IPS DF 6.9 (cell line): ENCODE measurements at regions not wholly inside any gene's neighbourhood (a gene's known extent, or its start where the extent isn't known, plus 50 kb on each side); places are given as distances from the start of the nearest gene placed in this dataset.

ENCODE experiments used
- DNase-seq: peaks from one replicate; pipeline ENCODE4 v3.0.0-alpha.2; 2013; ENCODE audit warnings: low read depth, low spot score
- H3K27ac ChIP-seq: one replicate; pipeline ENCODE4 v1.5.1; 2013; ENCODE audit warnings: low read length, control low read depth
- H3K27me3 ChIP-seq: 2 replicates; pipeline ENCODE4 v1.6.1; 2013; ENCODE audit warnings: mild to moderate bottlenecking, low read length; ENCODE audit not compliant: control insufficient read depth, insufficient read depth
- H3K36me3 ChIP-seq: 2 replicates; pipeline ENCODE4 v1.6.1; 2013; ENCODE audit warnings: low read length; ENCODE audit not compliant: control insufficient read depth, insufficient read depth
- H3K4me1 ChIP-seq: 2 replicates; pipeline ENCODE4 v1.6.1; 2013; ENCODE audit warnings: low read length; ENCODE audit not compliant: control insufficient read depth, insufficient read depth
- H3K4me3 ChIP-seq: 2 replicates; pipeline ENCODE4 v1.5.1; 2013; ENCODE audit warnings: mild to moderate bottlenecking, low read length
- H3K9me3 ChIP-seq: 2 replicates; pipeline ENCODE4 v1.6.1; 2013; ENCODE audit warnings: low read length, inconsistent platforms; ENCODE audit not compliant: control insufficient read depth, insufficient read depth
- WGBS: extraction: QIAGEN DNeasy Blood & Tissue Kit; methylation state at CpG from one replicate; pipeline ENCODE4 v1.1.7; 2013; ENCODE audit warnings: mixed read lengths, missing lambda C conversion rate; ENCODE audit not compliant: insufficient read length, insufficient coverage; 5-methylcytosine and 5-hydroxymethylcytosine counted together

DNA sequence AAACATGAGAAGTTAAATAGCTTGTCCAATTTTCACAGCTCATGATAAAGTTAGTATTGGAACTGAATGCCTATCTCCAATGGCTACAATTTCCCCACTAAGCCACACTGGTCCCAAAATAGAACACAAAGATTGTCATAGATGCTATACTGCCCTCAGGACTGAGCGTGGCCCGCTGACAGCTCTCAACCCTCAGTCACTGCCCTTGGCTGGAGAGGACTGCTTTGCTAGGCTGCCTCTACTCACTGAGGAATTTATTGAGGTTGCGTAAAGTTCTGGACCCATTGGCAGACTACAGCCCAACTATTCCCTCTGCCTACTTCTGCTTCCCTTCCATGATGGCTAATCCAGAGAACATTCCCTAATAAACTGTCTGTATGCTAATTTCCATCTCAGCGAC lies 165.5 kb upstream of the BET1 start:
- Histone ChIP-seq H3K4me3 (no peak overlapping the region), H3K27me3 (no peaks in the 10 kb centered on the region), H3K4me1 (no peaks in the 10 kb centered on the region), H3K9me3 (no peaks in the 10 kb centered on the region), H3K27ac (no peak overlapping the region), H3K36me3 (no peaks in the 10 kb centered on the region)
- DNase-seq: no peak
- WGBS: no CpG with 5 or more reads among the region's 4 CpGs

DNA sequence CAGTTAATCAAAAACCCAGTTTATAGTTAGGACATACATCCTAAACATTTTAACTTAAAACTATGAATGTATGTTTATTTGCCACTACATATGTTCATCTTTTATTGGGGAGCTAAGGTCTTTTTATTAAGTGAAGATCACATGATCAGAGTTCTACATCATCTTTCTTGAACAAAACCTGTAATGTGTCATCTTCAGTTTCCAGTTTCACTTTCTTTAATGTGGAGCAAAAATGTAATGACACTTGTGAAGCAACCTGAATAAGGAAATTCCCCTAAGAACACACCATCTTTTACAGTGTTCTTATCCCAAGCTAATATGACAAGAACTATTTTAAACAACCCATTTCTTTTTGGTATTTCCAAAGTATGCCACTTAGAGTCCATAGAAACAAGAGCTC lies 166.7 kb upstream of the BET1 start:
- no peaks in the 10 kb centered on the region for H3K27me3 ChIP-seq
- H3K27ac ChIP-seq: no peak overlapping the region
- H3K36me3 ChIP-seq: no peaks in the 10 kb centered on the region
- H3K4me1 ChIP-seq: no peaks in the 10 kb centered on the region
- no peaks in the 10 kb centered on the region for H3K9me3 ChIP-seq
- DNase-seq: no peak
- H3K4me3 ChIP-seq: no peak overlapping the region

DNA sequence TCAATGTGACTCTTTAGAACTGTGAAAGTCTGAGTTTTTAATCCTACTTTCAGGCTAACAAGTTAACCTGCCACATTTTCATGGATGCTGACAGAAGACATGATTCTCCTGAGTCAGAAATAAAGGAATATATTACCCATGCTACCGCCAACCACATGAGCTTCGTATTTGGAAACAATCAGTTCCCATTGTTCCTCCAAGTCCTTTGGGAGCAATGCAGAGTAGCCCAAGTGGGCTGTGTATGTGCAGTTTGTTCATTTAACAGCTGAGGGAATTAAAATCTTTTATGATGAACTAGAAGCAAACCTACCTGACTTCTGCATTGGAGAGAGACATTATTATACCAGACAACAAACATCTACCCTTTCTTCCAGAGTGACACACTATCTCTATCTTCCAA lies 169.3 kb upstream of the BET1 start:
- no peaks in the 10 kb centered on the region for H3K9me3 ChIP-seq
- H3K4me1 ChIP-seq: no peaks in the 10 kb centered on the region
- H3K27ac ChIP-seq: no peak overlapping the region
- no peaks in the 10 kb centered on the region for H3K27me3 ChIP-seq
- DNase-seq: no peak
- H3K4me3 ChIP-seq: no peak overlapping the region
- WGBS: no CpG with 5 or more reads among the region's 2 CpGs
- no peaks in the 10 kb centered on the region for H3K36me3 ChIP-seq

DNA sequence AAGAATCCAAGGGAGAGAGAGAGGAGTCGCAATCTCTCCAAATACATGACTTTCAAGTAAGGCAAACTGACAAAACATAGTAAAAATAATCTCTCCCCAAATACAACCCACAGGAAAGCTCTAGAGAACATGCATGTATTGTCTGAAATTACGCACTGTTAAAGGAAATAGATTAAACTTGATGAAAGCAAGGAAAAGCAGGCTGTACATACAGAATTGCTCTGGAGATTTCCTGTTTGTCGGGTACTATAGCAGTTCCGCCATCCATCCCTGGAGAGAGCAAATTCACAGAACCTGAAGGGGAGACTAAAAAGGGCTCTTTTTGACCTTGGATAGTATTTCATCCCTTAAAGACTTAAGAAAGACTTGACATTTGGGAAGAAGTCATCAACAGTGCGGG lies 170.2 kb upstream of the BET1 start:
- H3K9me3 ChIP-seq: no peaks in the 10 kb centered on the region
- H3K27ac ChIP-seq: no peak overlapping the region
- no peaks in the 10 kb centered on the region for H3K27me3 ChIP-seq
- H3K4me1 ChIP-seq: no peaks in the 10 kb centered on the region
- H3K36me3 ChIP-seq: no peaks in the 10 kb centered on the region
- WGBS: no CpG with 5 or more reads among the region's 5 CpGs
- no peak for DNase-seq
- no peak overlapping the region for H3K4me3 ChIP-seq

DNA sequence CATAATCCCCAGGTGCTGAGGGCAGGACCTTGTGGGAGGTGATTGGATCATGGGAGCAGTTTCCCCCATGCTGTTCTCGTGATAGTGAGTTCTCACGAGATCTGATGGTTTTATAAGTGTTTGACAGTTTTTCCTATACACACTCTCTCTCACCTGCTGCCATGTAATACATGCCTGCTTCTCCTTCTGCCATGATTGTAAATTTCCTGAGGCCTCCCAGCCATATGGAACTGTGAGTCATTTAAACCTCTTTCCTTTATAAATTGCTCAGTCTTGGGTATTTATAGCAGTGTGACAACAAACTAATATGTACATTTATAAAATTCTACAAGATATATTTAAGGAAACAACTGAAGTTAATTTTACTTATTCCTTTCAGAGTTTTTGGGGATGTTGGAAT lies 170.8 kb upstream of the BET1 start:
- no peak for DNase-seq
- WGBS: no CpG with 5 or more reads among the region's 2 CpGs
- no peaks in the 10 kb centered on the region for H3K27me3 ChIP-seq
- H3K4me3 ChIP-seq: no peak overlapping the region
- no peaks in the 10 kb centered on the region for H3K4me1 ChIP-seq
- H3K36me3 ChIP-seq: no peaks in the 10 kb centered on the region
- H3K9me3 ChIP-seq: no peaks in the 10 kb centered on the region
- H3K27ac ChIP-seq: no peak overlapping the region

DNA sequence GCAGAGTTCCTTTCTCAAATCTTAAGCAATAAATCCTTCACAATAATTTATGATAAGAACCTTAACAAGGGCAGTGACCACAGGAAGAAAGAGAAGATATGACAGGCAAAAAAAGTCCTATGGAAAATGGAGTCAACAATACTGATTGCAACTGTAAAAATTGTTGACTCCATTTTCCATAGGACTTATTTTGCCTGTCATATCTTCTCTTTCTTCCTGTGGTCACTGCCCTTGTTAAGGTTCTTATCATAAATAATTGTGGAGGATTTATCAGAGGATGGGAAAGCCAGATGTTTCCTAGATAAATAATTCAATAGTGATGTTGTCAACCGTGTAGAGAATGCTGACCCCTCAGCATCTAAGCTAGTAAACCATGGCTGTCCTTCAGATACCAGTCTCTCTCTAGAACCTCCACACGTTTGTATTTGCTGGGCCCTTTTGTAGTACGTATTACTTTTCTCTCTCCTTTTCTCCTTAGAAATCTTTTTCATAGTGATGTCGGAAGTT lies 172.6 kb upstream of the BET1 start:
- WGBS: no CpG with 5 or more reads among the region's 4 CpGs
- no peaks in the 10 kb centered on the region for H3K4me1 ChIP-seq

DNA sequence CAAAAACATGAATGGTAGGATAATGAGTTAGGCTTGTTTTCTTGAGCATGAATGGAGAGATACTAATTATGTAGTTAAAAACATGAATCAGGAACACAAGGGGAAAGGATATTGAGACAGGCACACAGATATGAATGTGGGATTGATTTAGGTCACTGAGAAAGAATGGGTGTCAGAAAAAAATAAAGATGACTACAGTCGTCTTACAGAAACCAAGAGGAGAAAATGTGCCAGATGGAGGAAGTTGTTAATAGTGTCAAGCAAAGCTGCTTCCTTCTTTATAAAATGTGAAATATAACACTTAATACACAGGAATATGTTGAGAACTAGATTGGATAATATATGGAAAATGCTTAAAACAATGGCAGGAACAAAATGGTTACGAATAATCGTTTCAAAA lies 173.3 kb upstream of the BET1 start:
- H3K9me3 ChIP-seq: no peaks in the 10 kb centered on the region
- no CpG with 5 or more reads among the region's 3 CpGs for WGBS
- no peak for DNase-seq
- H3K4me3 ChIP-seq: no peak overlapping the region
- no peaks in the 10 kb centered on the region for H3K36me3 ChIP-seq
- no peaks in the 10 kb centered on the region for H3K27me3 ChIP-seq
- no peaks in the 10 kb centered on the region for H3K4me1 ChIP-seq
- H3K27ac ChIP-seq: no peak overlapping the region

More for the DNA sequence above, 172.6 kb upstream of the BET1 start:
- DNase-seq: no peak
- Histone ChIP-seq H3K9me3 (no peaks in the 10 kb centered on the region), H3K27ac (no peak overlapping the region), H3K27me3 (no peaks in the 10 kb centered on the region), H3K36me3 (no peaks in the 10 kb centered on the region), H3K4me3 (no peak overlapping the region)

DNA sequence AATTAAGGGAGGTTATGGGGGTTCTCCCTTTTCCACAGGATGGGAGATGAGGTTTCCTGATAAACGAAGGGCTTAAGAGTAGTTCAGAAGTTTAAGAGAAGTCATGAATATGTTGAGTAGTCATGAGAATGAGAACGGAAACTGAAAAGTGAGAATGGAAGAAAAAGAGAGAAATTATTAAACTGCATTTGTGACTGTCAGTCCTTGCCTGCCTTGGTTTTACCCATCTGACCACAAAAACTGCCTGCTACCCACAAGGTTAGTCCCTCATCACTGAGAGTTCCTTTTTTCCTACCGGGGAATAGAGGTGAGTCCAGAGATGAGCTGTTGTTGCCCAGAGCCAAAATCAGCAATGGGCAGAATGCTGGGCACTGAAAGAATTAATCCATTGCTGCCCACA lies 174.1 kb upstream of the BET1 start:
- no peaks in the 10 kb centered on the region for H3K9me3 ChIP-seq
- WGBS: no CpG with 5 or more reads among the region's 3 CpGs
- H3K4me3 ChIP-seq: no peak overlapping the region
- H3K4me1 ChIP-seq: no peaks in the 10 kb centered on the region
- no peaks in the 10 kb centered on the region for H3K36me3 ChIP-seq
- DNase-seq: no peak
- H3K27ac ChIP-seq: no peak overlapping the region
- no peaks in the 10 kb centered on the region for H3K27me3 ChIP-seq

DNA sequence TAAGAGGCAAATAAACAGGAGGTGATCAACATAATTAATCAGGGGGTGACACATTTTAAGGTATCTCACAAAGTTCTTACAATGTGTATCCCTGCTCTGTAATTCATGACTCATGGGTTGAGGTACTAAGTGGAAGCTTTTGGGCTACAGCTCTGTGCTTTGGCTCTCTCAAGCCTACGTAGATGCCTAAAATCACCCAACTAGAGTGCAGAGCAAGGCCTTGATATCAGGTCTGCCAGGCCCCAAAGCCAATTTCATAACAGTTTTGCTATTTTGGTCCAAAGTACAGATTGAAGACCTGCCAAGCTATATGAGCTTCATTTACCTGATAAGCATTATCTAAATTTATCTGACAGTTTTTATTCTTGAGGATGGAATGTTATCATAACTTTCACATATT lies 175.3 kb upstream of the BET1 start:
- Histone ChIP-seq H3K27ac (no peak overlapping the region), H3K9me3 (no peaks in the 10 kb centered on the region), H3K4me3 (no peak overlapping the region), H3K36me3 (no peaks in the 10 kb centered on the region), H3K4me1 (no peaks in the 10 kb centered on the region), H3K27me3 (no peaks in the 10 kb centered on the region)
- no CpG with 5 or more reads among the region's 1 CpG for whole genome bisulfite sequencing
- no peak for DNase-seq

DNA sequence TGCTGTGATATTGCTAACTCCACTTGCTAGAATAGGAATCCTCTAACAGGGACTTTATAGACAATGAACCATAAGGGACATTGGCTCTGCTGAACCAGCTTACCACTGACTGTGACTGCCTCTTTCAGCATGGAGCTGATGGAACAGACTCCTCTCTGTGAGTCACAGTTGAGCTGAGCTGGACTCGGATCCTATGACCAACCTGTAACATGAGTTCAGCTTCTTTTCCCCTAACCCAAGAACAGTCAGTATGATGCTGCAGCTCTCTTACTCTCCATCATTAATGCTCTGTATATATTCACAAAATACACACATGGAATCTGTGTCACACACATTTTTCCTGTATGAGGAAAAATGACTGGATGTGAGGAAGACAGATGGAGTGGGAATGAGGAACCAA lies 177.9 kb upstream of the BET1 start:
- WGBS: no CpG with 5 or more reads among the region's 1 CpG
- Histone ChIP-seq H3K36me3 (no peaks in the 10 kb centered on the region), H3K4me3 (no peak overlapping the region), H3K4me1 (no peaks in the 10 kb centered on the region), H3K27ac (no peak overlapping the region), H3K27me3 (no peaks in the 10 kb centered on the region), H3K9me3 (no peaks in the 10 kb centered on the region)
- DNase-seq: no peak

DNA sequence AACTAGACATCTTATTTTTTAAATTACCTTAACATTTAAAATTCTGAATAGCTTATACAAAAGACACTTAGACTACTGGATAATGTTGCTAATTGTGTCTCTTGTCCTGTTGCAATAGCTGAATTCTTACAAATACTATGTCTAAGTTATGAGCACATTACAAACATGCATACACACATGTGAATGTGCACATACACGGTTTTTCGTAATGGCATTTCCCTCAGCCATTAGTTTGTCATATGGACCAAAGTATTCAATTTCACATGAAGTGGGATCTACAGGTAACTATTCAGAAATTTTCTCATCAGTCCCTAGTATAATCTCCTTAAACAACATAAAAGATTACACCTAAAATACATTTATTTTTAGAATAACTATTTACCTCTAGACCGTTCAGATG lies 178.6 kb upstream of the BET1 start:
- Histone ChIP-seq H3K4me1 (no peaks in the 10 kb centered on the region), H3K27ac (no peak overlapping the region), H3K9me3 (no peaks in the 10 kb centered on the region), H3K27me3 (no peaks in the 10 kb centered on the region), H3K4me3 (no peak overlapping the region), H3K36me3 (no peaks in the 10 kb centered on the region)
- WGBS: no CpG with 5 or more reads among the region's 3 CpGs
- DNase-seq: no peak
